ENCODE measurements at regions not wholly inside any gene's neighbourhood (a gene's known extent, or its start where the extent isn't known, plus 50 kb on each side); places are given as distances from the start of the nearest gene placed in this dataset.

GRCh38 chr2:120785228-120785966 is 49.7 kb downstream of the GLI2 start:
- H3K4me1 ChIP-seq (ENCODE audit: control insufficient read depth, insufficient read depth, low read length): no peaks in the 10 kb centered on the region
- H3K36me3 ChIP-seq (ENCODE audit: control insufficient read depth in 2 of 2, insufficient read depth in 2 of 2, low read length in 1 of 2): no peaks in the 10 kb centered on the region
- no peak overlapping the region for H3K9ac ChIP-seq (ENCODE audit: control insufficient read depth, insufficient read depth, low read length)
- H3K4me2 ChIP-seq (ENCODE audit: control insufficient read depth, insufficient read depth): no peak overlapping the region
- H3K27ac ChIP-seq (ENCODE audit: control insufficient read depth, insufficient read depth): no peak overlapping the region
- intact Hi-C loops (cut with micrococcal nuclease; ENCODE audit: unreplicated experiment) (no loop called here), in situ Hi-C loops (cut with MboI) (no loop called here)
- TF ChIP-seq SMAD5 (IDR thresholded peaks at IDR 0.05; ENCODE audit: low read depth) (no peak), DPF2 (IDR thresholded peaks at IDR 0.05) (no peak), ZNF687 (IDR thresholded peaks at IDR 0.05) (no peak), ZNF384 (IDR thresholded peaks at IDR 0.05; ENCODE audit: borderline replicate concordance, low read depth, low read length) (no peak), POLR2AphosphoS5 (IDR thresholded peaks at IDR 0.05; ENCODE audit: low read length) (no peak), TCF3 (IDR thresholded peaks at IDR 0.05; ENCODE audit: borderline replicate concordance, insufficient read depth, low read depth, low read length) (no peak), EGR1 (IDR thresholded peaks at IDR 0.05; ENCODE audit: borderline replicate concordance in 1 of 2, low read depth in 2 of 2, low read length in 2 of 2) (no peak)
- ChIA-PET RAD21 (ENCODE audit: unreplicated experiment) (no interaction called here), CTCF (no interaction called here), SMC1A (ENCODE audit: uncharacterized antibody, unreplicated experiment) (interaction anchor here (0.6 kb wide), 1 partner anchor 466 kb away, joined by 3 read pairs; no protein-coding TSS in a partner anchor), POLR2A (no interaction called here)
- H3K79me2 ChIP-seq (ENCODE audit: control insufficient read depth, insufficient read depth, low read length): no peaks in the 10 kb centered on the region
- FAIRE-seq (no peak), DNase-seq (ENCODE audit: low read depth, low spot score) (no peak), ATAC-seq (no peak)
- H2AFZ ChIP-seq (ENCODE audit: control insufficient read depth, low read depth, low read length): no peak overlapping the region
- no peaks in the 10 kb centered on the region for H3K9me3 ChIP-seq (replicated peaks; ENCODE audit: control insufficient read depth, insufficient read depth, low read length)
- BruUV-seq (replicated peaks): no TSS peak
- no peak overlapping the region for H3K4me3 ChIP-seq
- 14% methylated on average over 10 of the region's 10 CpGs for WGBS (ENCODE audit: insufficient coverage, insufficient replicate concordance, low lambda C conversion rate, missing lambda C conversion rate)
- H3K27me3 ChIP-seq (replicated peaks in 1 of 2; ENCODE audit: control insufficient read depth in 2 of 2, insufficient read depth in 2 of 2, low read length in 1 of 2): peaks cover 0 to 2% of the 10 kb centered on the region in 2 experiments; a peak in 2 of 4 replicates
- H4K20me1 ChIP-seq (ENCODE audit: control insufficient read depth, insufficient read depth): no peaks in the 10 kb centered on the region
